Tibial nerve (tissue), 4 donors: ENCODE measurements at regions not wholly inside any gene's neighbourhood (a gene's known extent, or its start where the extent isn't known, plus 50 kb on each side); places are given as distances from the start of the nearest gene placed in this dataset.

Experiments used
- DNase-seq, 2 donors: peaks; one replicate each; pipeline ENCODE4 v3.0.0-alpha.2; 2019; ENCODE audit warnings: low spot score in 2 of 2
- H3K27ac ChIP-seq, 4 donors: fragments of 200-600 bp; sonication (generic) in 3 of 4; one replicate each; pipeline ENCODE4 v1.5.1; 2017 to 2019; ENCODE audit warnings: mild to moderate bottlenecking in 1 of 4
- H3K27me3 ChIP-seq, 2 donors: fragments of 200-600 bp; sonication (generic) in 1 of 2; one replicate each; pipeline versions ENCODE4 v1.5.1 to v1.6.0; 2017 to 2019
- H3K36me3 ChIP-seq, 3 donors: fragments of 200-600 bp; sonication (generic); one replicate each; pipeline ENCODE4 v1.5.1; 2018 to 2019
- H3K4me1 ChIP-seq, 4 donors: fragments of 200-600 bp; sonication (generic) in 3 of 4; one replicate each; pipeline ENCODE4 v1.5.1; 2017 to 2019
- H3K4me3 ChIP-seq, 4 donors: fragments of 200-600 bp; sonication (generic) in 3 of 4; one replicate each; pipeline ENCODE4 v1.5.1; 2017 to 2019; ENCODE audit warnings: mild to moderate bottlenecking in 1 of 4, moderate library complexity in 1 of 4
- H3K9me3 ChIP-seq, 4 donors: fragments of 200-600 bp; sonication (generic) in 3 of 4; one replicate each; pipeline ENCODE4 v1.5.1; 2017 to 2019
- CTCF ChIP-seq, 5 experiments: fragments of 200-600 bp in 3 of 5; fragments of 450-650 bp in 2 of 5; sonication (generic) in 3 of 5; IDR thresholded peaks; one replicate each; pipeline ENCODE4 v1.5.1; 2016 to 2019; ENCODE audit warnings: antibody characterized with exemption in 5 of 5, mild to moderate bottlenecking in 3 of 5, moderate library complexity in 2 of 5
- EP300 ChIP-seq, 2 donors: sonication (generic); formaldehyde crosslinking; IDR thresholded peaks; one replicate each; pipeline ENCODE4 v1.6.1; 2017; ENCODE audit warnings: antibody characterized with exemption in 2 of 2, mild to moderate bottlenecking in 1 of 2
- POLR2A ChIP-seq, 2 donors: fragments of 450-650 bp; IDR thresholded peaks; one replicate each; pipeline ENCODE4 v1.6.1; 2017; ENCODE audit warnings: antibody characterized with exemption in 2 of 2, mild to moderate bottlenecking in 2 of 2, moderate library complexity in 2 of 2
- WGBS, 2 donors: methylation state at CpG; one replicate each; pipeline ENCODE4 v1.1.5; 2018; 5-methylcytosine and 5-hydroxymethylcytosine counted together

GRCh38 chr6:90444160-90444714 is 142.6 kb downstream of the MAP3K7 start:
- peaks cover 0 to 8% (median 0%) of the 10 kb centered on the region in 4 donors for H3K4me1 ChIP-seq
- H3K27ac ChIP-seq: no peak overlapping the region
- WGBS, 2 donors: 49 to 52% methylated on average over 8 of the region's 8 CpGs
- H3K4me3 ChIP-seq: no peak overlapping the region
- TF ChIP-seq POLR2A (IDR thresholded peaks at IDR 0.05): no peak
- TF ChIP-seq CTCF (IDR thresholded peaks at IDR 0.05): no peak
- no peaks in the 10 kb centered on the region for H3K9me3 ChIP-seq
- DNase-seq: no peak
- no peaks in the 10 kb centered on the region for H3K27me3 ChIP-seq
- H3K36me3 ChIP-seq: no peaks in the 10 kb centered on the region

- H3K9me3 ChIP-seq: no peaks in the 10 kb centered on the region
- WGBS, 2 donors: 63 to 67% methylated on average over 1 of the region's 1 CpG
- no peaks in the 10 kb centered on the region for H3K36me3 ChIP-seq
- peaks cover 0 to 8% (median 0%) of the 10 kb centered on the region in 4 donors for H3K4me1 ChIP-seq
- H3K4me3 ChIP-seq: no peak overlapping the region
- no peak overlapping the region for H3K27ac ChIP-seq
- no peak for DNase-seq
- no peaks in the 10 kb centered on the region for H3K27me3 ChIP-seq
- TF ChIP-seq EP300 (IDR thresholded peaks at IDR 0.05): no peak
- no peak for TF ChIP-seq CTCF (IDR thresholded peaks at IDR 0.05)
- no peak for TF ChIP-seq POLR2A (IDR thresholded peaks at IDR 0.05)
Measured at GRCh38 chr6:90442366-90442765, 144.5 kb downstream of the MAP3K7 start.

- Histone ChIP-seq H3K4me3 (no peak overlapping the region), H3K9me3 (no peaks in the 10 kb centered on the region), H3K36me3 (no peaks in the 10 kb centered on the region), H3K27me3 (no peaks in the 10 kb centered on the region), H3K27ac (no peak overlapping the region), H3K4me1 (peaks cover 0 to 3% (median 0%) of the 10 kb centered on the region in 4 donors)
- no peak for DNase-seq
- TF ChIP-seq EP300 (IDR thresholded peaks at IDR 0.05) (no peak), POLR2A (IDR thresholded peaks at IDR 0.05) (no peak), CTCF (IDR thresholded peaks at IDR 0.05) (no peak)
- WGBS, 2 donors: 71 to 78% methylated on average over 8 of the region's 8 CpGs
Measured at GRCh38 chr6:90440586-90441283, 144.1 kb upstream of the BACH2 start.

- H3K27ac ChIP-seq: no peak overlapping the region
- whole genome bisulfite sequencing, 2 donors: 91 to 92% methylated on average over 2 of the region's 2 CpGs
- H3K9me3 ChIP-seq: no peaks in the 10 kb centered on the region
- no peak for DNase-seq
- H3K36me3 ChIP-seq: no peaks in the 10 kb centered on the region
- no peaks in the 10 kb centered on the region for H3K27me3 ChIP-seq
- H3K4me1 ChIP-seq: peaks cover 0 to under 1% (median 0%) of the 10 kb centered on the region in 4 donors
- no peak for TF ChIP-seq CTCF (IDR thresholded peaks at IDR 0.05)
- no peak for TF ChIP-seq EP300 (IDR thresholded peaks at IDR 0.05)
- TF ChIP-seq POLR2A (IDR thresholded peaks at IDR 0.05): no peak
- H3K4me3 ChIP-seq: no peak overlapping the region
Measured at GRCh38 chr6:90439586-90439985, 142.9 kb upstream of the BACH2 start.

GRCh38 chr6:90436403-90436802 is 139.8 kb upstream of the BACH2 start:
- 75 to 80% methylated on average over 1 of the region's 1 CpG for WGBS, 2 donors
- no peak for TF ChIP-seq CTCF (IDR thresholded peaks at IDR 0.05)
- TF ChIP-seq EP300 (IDR thresholded peaks at IDR 0.05): no peak
- no peak for TF ChIP-seq POLR2A (IDR thresholded peaks at IDR 0.05)
- Histone ChIP-seq H3K36me3 (no peaks in the 10 kb centered on the region), H3K4me3 (no peak overlapping the region), H3K27ac (no peak overlapping the region), H3K4me1 (no peaks in the 10 kb centered on the region), H3K27me3 (no peaks in the 10 kb centered on the region), H3K9me3 (peaks cover 0 to 11% (median 0%) of the 10 kb centered on the region in 4 donors)
- no peak for DNase-seq
